Muscle of back (tissue), 3 donors: ENCODE measurements at regions not wholly inside any gene's neighbourhood (a gene's known extent, or its start where the extent isn't known, plus 50 kb on each side); places are given as distances from the start of the nearest gene placed in this dataset.
"Not testable (repeated sequence)": the region's sequence is repeated elsewhere in the genome, so short reads cannot be mapped to it uniquely, and the experiment has no call there.

Experiments
- DNase-seq, 3 donors: peaks; one replicate each; pipeline versions ENCODE4 v3.0.0 to v3.0.0-alpha.2; 2013

DNA sequence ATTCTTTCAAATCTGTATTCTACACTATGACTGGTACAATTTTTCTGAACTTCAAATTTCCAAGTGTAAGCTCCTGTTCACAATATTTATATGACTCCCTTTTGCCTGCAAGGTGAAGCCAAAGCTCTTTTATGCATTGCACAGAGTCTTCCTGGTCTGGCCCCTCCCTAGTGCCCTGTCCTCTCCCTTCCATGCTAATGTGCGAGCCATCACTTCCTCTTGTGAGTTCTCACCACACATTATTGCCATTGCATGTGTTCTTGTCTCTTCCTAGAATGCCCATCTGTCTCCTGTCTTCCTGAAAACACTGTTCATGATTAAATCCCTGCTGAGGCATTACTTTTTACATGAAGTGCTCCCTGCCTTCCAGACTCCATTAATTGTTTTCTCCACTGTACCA, 169.9 kb downstream of the MC4R start:
- DNase-seq: no peak

DNA sequence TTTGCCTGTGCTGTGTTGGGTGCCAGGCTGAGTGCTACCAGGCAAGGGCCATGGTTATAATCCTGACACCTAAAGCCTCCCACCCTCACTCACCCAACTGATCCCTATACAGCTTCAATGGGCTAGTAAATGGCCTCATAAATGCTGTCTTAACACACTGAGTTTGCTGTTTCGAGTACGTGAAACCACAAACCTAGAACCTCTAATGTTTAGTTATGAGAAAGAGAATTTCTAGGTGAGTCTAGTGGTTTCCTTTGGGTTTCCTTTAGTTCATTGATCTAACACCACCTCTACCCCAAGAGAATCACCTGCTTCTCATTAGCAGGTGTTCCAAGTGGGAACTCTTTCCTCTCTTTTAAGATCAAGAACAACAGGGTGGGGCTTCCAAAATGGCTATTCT, 172.0 kb downstream of the MC4R start:
- DNase-seq: no peak

DNA sequence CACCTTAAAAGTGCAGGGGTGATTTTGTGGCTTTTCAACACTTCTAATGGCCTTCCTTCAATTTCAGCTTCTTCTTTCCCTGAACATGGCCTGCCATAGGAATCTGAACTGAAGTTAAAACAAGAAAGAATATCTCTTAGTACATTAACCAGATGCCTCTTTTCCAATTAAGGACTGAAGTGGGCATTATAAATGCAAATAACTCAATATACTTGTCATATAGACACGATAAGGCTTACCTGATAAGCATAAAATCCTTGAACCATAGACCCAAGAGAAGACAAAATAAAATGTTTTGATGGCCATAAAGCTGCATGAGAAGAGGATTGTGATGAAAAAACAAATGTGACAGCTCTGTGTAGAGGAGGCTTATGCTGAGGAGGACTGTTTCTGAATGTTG, 173.1 kb downstream of the MC4R start:
- no peak for DNase-seq

DNA sequence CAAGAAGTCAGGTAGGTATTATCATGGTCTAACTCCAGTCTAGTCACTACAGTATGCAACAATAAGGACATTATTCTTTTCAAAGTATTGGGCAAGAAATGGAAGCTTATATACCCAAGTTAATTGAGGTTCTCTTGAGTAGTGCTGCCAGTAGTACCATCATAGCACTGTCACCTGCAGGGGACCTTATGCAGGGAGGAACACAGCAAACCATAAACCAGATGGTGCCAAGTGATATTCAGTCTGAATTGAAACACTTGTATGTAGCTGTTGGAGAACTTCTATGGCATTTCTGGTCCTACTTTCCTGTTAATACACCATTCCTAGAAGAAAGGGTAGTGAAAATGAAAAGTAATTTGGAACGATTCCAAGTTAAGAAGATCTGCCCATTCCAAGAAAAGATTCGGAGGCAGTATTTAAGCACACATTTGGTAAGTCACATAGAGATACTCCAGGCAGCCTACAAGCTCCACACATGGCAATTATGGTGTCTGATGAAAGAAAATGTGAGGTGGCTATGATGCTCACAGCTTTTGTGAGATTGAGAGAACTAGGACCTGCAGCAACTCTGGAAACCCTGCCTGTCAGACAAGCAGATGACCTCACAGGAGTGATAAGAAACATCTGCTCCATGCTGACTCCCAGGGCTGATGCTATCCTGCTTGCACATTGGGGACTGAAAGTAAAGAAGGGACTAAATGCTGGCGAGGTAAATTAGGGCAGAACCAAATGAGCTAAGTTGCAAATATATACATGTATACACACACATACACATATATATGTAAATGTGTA, 174.7 kb downstream of the MC4R start:
- DNase-seq: peak in 1 of 3 donors; percentile 18

DNA sequence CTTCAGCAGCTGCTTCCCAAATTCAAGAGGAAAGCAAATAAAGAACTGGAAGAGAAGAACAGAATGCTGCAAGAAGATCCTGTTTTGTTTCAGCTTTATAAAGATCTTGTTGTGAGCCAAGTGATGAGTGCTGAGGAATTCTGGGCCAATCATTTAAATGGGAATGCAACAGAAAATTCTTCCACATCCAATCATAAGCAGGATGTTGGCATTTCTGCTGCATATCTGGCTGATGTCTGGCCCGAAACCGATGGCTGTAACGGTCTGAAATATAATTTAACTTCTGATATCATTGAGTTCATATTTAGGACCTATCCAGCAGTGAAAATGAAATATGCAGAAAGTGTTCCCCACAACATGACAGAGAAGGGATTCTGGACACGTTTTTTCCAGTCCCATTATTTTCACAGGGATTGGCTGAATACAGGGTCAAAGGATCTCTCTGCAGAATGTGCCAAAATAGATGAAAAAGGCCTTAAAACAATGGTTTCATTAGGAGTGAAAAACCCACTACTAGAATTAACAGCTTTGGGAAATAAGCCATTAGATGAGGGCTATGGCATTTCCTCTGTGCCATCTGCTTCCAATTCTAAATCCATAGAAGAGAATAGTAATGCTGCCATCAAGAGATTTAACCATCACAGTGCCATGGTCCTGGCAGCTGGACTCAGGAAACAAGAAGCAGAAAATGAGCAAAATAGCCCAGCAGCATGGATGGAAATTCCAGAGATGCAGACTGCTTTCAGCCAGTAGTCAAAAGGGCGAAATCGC, 175.6 kb downstream of the MC4R start:
- DNase-seq: peak; percentile 22 to 65 (median 31)

DNA sequence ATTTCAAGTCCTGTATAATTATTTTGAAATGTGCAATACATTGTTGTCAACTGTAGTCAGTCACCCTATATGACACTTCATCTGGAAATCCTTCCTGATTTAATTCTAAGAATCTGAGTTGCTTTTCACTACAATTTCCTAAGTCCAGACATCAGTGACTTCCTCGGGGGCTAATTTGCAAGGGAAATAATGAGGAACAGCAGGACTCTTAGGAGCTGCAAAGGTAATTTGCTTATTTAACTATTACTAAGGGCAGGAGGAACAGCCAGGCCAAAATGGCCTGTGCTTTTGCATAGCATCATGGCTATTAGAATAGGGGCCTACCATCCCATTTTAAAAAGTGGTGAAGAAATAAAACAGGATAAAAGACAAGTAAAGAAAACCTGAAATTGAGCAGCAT, 178.8 kb downstream of the MC4R start:
- no peak for DNase-seq

- DNase-seq: peak in 1 of 3 donors; percentile 9
Measured at GRCh38 chr18:60191926-60192325, 180.6 kb downstream of the MC4R start.

GRCh38 chr18:60189856-60190255, 182.7 kb downstream of the MC4R start:
- DNase-seq: peak; percentile 20 to 55 (median 24)

DNA sequence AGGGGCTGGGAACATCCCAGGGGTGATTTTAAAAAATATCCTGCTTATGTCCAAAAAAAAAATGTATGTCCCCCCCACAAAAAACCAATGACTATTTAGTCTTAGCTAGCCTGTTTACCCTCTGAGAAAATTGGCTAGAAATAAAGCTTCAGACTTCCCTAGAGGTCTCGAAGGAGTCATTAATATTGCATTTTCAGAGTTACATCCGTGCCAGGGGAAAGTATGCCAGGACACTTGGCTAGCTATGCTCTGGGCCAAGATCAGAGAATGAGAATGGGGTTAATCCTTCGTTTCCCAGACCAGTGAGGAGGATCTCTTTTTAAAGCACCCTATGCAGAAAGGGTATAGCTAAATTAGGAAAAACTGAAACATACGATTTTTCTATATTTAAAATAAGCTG, 183.6 kb downstream of the MC4R start:
- DNase-seq: peak in 2 of 3 donors; percentile 36 to 55

DNA sequence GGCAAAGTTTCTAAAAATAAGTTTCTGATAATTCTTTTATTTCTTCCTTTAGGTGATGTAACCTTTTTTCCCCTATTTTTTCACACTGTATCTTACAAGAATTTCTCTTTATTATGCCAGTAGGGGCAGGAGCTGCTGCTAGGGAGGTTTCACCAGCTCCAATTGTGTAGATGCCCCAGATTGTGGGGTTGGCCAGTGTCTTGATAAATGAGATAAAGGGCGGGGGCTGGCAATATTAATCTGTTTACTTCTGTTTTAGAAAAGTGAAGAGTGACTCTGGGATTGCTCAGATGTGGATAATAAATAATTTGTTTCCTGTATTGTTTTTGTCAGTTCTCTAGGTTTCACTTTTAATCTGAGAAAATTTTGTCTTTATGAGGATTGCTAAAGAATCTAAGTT, 190.4 kb downstream of the MC4R start:
- DNase-seq: no peak

DNA sequence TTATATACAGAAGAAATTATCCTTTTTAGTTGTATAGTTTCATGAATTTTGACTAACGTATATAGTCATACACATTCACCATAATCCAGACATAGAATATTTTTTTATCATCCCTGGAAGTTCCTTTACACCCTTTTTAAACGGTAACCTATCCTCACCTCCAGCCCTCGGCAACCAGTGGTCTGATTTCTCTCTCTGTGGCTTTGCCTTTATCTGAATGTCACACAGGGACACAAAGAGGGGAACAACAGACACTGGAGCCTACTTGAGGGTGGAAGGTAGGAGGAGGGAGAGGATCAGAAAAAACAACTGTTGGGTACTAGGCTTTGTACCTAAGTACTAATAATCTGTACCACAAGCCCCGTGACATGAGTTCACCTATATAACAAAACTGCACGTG, 191.9 kb downstream of the MC4R start:
- DNase-seq: no peak

- not testable (repeated sequence) for DNase-seq
Measured at GRCh38 chr18:60178224-60178623, 194.4 kb downstream of the MC4R start.

DNA sequence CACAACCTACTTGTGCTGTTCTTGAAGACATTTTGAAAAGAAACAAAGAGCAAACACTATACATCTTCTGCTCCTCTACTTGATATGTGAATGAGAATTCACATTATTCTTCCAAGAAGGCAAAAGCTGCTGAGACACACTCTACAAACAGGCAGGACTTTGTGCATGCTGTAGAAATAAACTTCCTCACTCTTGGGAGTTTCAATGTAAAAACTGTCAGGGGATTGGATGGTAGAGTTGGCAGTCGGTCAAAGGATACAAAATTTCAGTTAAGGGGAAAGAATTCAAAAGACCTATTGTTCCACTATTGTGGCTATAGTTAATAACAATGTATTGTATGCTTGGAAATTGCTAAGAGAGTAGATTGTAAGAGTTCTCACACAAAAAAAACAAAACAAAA, 196.3 kb downstream of the MC4R start:
- DNase-seq: no peak

DNA sequence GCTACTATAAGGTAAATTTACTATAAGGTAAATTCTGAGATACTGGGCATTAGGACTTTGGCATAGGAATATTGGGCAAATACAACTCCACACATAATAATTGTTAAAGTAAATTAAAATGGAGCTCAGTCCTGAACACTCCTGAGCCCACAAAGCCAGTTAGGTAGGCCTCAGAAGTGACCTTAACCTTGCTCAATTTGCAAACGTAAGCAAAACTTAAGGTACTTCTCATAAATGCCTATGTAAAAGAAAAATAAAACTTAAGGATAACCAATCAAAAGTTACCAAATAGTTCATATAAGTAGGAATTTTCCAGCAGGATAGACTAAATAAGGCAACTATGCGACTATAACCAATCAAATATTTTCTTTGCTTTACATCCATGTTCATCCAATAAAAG, 197.7 kb downstream of the MC4R start:
- no peak for DNase-seq

DNA sequence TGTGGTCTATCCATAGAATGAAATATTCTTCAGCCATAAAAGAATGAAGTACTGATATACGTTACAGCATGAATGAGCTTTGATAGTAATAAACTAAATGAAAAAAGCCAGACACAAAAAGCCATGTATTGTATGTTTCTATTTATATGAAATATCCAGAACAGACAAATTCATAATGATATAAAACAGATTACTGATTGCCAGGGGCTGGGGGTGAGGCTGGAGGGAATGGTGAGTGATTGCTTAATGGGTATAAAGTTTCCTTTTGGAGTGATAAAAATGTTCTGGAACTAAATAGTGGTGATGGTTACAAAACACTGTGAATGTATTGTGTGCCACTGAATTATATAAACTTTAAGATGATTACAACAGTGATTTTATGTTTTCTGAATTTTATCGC, 200.5 kb downstream of the MC4R start:
- no peak for DNase-seq

GRCh38 chr18:60163622-60164021, 209.0 kb downstream of the MC4R start:
- DNase-seq: no peak

- DNase-seq: no peak
Measured at GRCh38 chr18:60162388-60162787, 210.2 kb downstream of the MC4R start.

DNA sequence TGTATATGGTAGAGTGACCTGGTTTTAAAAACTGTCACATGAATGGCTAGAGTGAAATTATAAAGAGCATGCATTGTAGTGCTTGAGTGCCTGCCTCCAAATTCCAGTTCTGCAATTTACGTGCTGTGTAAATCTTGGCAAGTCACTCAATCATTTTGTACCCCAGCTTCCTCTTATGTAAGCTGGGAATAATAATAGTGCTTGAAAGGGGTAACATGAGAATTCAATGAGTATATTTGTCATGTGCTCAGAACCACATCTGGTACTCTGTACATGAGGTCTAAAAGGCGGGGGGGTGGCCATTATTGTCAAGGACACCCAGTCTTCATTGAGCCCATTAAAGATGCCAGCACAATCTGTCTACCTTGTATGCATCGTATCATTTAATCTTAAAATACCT, 214.8 kb downstream of the MC4R start:
- no peak for DNase-seq

DNA sequence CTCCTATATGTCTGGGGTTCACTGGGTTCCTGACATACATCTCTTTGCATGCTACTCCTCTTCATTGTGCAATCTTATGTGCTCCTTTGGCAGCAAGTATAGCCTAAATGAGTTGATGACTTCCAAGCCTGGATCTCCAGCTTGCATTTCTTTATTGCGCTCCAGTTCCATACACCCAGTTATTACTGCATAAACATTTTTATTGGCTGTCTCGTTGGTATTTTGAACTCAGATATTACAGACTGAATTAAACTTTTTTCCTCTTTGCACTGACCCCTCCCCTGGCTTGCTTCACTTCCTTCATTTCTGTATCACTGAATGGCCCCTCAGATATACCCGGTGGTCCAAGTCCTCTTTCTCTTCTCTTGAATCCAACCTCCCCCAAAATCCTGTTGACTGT, 219.2 kb downstream of the MC4R start:
- no peak for DNase-seq

GRCh38 chr18:60149316-60149715, 223.3 kb downstream of the MC4R start:
- DNase-seq: no peak

- DNase-seq: no peak
Measured at GRCh38 chr18:60147323-60147722, 225.3 kb downstream of the MC4R start.

GRCh38 chr18:60146220-60146960, 226.2 kb downstream of the MC4R start:
- peak in 1 of 3 donors; percentile 6 for DNase-seq

DNA sequence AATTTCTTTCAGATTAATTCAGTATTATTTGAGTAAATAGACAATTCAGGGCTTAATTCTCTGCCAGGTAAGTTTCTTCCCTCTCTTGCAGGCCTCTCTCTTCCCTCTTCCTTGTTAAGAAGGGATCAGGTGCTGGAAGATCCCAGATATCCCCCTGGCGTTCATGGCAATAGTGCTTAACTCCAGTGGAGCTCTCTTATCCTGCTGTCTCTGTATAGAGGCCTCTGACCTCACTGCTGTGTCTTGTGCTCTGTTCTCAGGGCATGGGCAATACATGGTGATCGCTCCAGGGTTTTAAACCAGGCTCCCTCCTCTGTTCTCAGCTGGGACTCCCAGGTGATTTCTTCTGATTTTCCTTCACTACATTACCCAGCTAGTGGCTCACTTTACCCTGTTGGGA, 226.8 kb downstream of the MC4R start:
- no peak for DNase-seq
